HL-60/S4 treated with retinoic acid at 250 ng/mL for 4 days and 3 days (cell line): ENCODE measurements at regions not wholly inside any gene's neighbourhood (a gene's known extent, or its start where the extent isn't known, plus 50 kb on each side); places are given as distances from the start of the nearest gene placed in this dataset.

Experiments used
- in situ Hi-C: fragments of 300-500 bp; cut with MboI; formaldehyde crosslinking; loops from 2 replicates; pipeline ENCODE4 v1.7.0; 2022; ENCODE audit warnings: low sequenced_read_pairs

DNA sequence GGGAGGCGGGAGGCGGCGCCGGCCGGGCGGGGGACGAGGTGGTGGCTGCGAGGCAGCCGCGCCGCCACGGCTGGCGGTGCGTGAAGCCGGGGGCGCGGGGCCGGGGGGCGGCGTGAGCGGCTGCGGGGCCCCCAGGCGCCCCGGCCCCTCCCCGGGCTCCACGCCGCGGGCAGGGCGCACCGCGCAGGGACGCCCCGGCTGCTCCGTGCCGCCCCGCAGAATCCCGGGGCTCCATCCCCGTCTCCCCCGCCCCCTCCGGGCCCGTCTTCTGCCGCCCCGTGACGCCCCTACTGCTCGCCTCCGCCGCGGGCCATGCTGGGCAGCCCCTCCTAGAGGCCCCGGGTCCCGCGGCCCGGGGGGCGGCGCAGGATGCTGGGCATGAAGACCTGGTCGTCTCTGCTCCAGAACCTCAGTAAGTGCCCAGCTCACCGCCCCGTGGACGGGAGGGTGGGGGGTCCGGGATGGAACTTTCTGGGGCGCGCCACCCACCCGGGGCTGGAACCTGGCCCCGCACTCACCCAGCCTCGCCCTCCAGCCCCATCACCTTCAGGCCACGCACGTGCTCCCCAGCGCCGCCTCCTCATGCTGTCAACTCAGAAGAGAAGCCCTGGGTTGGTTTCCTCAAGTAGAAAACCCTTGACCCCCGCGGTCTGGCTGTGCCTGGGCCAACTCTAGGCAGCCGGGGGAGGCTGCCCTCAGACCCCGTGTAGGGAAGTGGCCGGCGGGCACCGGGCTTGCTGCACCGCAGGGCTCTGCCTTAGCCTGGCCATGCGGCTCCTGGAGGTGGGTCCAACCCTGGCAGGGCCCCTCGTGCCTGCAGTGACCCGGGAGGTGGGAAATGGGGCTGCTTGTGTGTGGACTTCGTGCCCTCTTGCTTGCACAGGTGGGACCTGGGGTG, 150.2 kb upstream of the GSE1 start:
- in situ Hi-C loops = no loop called here

DNA sequence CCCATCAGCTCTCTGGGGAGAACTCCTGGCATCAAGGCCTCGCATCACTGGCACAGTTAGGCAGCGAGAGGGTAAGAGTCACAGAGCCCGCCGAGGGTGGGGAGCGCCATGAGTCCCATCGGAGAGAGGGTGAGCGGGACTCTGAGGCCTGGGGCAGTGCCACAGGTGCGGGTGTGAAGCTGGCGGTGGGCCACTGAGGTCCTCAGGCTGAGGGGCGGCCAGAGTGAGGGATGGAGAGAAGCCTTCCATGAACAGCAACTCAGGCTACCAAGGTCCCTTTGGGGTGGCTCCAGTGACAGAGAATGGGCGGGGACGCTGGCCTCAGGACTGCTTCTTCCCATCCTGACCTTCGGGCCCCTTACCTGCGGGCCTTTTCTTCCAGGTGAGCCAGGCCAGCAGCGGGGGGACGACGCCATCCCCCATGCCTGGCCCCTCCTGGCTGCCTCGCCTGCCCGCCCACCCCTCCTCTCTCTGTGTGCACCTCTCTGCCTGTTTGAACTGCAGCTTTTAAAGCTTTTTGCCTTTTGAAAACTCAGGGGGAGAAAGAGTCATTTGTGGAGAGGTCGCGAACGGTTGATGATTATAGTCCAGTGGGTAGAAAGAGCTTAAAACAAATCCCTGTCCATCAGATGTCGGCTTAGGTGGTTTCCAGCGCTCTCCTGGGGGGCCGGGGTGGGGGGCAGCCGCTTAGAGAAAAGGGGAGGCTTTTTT, 149.3 kb upstream of the GSE1 start:
- in situ Hi-C loops = no loop called here

DNA sequence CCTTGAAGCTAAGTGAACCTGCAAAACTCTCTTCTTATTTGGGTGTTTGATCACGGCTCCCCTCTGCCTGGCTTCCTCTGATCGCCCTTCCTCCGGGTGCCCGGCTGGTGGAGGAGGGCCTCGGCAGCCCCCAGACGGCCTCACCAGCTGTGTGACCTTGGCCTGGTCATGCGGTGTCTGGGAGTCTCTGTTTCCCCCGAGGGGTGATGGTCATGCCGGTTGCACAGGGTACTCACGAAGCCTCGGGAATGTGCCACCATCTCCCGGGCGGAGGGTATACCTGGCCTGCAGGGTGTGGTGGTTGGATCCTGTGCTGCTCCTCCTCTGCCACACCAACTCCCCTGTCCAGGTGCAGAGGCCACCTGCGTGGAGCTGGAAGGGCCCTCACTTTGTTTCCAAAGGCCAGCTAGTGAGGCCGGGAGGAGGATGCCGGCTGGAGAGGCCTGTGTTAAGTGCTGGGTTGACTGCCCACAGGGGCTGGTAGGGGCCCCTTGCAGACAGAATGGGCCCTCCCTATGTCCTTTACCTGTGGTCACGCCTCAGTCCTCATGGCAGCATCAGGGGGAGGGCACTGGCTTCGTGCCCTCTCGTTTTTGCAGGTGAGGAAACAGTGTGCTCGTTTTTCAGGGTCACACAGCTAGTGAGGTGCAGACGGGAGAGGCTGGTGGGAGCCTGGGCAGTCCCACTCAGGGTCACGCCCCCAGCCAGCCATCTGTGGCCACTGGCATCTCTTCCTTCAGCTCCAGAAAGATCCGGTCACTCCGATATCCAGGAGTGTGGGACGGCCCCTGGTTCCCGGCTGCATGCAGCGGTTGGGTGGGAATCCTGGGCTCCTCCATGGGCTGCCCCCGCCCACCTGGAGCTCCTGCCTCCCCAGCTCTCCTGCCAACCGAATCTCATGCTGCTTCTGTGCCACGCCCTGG, 148.5 kb upstream of the GSE1 start:
- in situ Hi-C loops = no loop called here

DNA sequence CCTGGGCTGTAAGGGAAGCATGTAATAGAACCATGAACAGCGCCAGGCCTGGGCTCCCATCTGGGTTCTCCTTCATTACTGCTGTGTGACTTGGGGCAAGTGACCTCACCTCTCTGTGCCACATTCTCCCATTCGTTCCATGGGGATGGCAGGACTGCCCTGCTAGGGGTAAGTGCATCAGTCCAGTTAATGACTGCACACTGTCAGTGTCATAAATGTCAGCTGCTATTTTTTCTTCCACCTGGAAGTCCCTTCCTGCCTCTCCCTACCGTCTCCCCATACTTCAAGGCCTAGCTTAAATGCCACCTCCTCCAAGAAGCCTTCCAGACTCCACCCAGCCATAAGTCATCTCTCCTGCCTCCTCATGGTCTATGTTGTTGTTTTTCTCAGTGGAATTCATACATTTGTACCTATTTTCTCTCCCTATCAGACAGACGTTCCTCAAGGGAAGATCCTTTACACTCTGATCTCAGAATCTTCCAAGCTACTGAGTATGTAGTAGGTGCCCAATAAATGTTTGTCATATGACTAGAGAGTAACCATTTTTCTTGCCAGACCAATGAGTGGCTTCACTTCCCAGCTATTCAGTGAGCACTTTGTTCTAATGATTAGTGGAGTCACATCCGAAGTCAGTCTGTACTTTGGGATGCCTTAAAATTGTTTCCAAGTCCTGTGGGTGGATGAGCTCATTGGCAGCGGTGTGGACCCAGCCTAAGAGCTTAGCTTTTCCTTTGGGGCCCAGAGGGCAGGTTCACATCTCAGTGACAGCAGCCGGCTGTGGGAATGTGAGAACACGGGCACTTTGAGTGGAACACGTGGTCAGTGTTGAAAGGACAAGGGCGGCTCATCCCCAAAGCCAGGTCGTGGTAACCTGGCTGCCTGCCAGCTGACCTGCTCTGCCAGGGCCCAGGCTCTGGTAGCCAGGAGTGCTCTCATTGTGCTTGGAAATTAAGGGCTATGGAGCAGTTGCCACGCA, 147.5 kb upstream of the GSE1 start:
- in situ Hi-C loops = no loop called here

DNA sequence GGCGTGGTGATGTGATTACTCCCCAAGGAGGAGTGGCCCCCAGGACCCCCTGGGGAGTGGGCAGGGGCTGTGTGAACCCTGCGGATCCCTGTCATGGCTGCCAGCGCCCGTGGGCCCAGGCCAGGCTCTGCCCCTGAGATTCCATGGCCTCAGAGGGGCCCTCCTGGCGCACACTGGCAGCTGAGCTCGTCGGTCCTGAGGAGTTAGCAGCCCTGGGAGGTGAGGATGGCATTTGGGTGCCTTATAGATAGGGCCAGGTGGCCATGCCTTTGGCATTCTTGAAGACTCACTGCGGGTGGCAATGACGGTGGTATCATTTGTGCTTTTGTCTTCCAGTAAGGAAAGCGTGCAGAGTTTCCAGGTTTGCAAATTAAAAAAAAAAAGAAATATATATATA, 146.8 kb upstream of the GSE1 start:
- in situ Hi-C loops = no loop called here

DNA sequence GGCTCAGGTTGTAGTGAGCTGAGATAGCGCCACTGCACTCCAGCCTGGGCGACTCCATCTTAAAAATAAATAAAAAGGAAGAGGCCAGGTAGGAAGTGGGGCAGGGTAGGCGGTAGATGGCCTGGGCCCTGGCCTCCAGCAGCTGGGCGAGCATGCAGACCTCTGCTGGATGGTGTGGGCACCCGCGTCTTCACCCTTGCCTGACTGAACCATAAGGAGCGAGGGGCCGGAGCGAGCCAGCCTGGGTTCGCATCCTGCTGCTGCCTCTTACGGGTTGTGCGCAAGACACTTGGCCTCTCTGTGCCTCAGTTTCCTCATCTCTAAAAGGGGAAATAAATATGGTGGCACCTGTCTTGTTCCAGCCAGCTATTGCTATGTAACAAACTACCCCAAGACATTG, 146.1 kb upstream of the GSE1 start:
- in situ Hi-C loops = no loop called here

DNA sequence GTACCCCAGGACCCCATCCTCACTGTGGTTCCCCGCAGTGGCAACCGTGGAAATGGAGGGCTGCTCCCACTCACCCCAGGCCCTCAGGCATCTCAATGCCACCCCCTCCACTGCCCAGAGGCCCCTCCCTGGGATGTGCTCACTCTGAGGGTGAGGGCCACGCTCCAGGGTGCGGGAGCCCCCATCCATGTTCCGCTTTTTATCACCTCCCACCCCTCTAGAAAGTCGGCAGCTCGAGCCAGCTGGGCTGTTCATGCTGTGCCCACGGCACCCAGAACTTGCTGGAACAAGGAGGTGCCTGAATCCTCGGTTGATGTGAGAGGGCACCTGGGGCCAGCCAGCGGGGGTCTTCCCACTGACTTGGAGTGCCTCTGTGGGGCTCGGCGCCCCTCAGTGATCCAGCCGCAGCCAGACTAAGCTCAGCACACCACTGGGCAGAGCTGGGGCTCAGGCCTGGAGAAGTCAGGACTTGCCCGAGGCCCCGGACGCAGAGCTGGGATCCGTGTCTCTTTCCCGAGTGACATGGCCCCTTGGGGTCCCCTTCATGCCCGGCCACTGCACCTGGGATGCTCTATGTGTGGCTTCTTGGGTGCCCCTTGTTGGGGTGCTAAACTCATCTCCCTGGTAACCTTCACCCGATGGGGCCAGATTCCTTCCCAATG, 143.1 kb upstream of the GSE1 start:
- in situ Hi-C loops = no loop called here

DNA sequence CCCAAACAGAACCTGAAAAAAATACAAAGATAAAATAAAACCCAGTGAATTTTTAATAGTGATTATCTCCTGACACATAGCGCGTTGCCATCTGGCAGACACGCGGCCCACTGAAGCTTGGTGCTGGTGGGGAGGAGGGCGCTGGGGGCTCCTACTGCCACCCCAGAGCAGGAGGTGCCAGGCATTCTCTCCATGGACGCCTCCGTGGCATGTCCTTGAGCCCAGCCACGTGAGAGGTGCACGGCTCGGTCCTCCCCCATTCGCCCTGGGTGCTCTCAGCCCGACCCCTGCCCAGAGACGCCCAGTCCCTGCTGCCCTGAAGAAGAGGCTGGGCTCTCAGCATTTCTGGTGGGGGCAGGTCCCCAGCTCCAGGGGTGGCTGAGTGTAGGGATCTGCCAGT, 142.2 kb upstream of the GSE1 start:
- in situ Hi-C loops = no loop called here

DNA sequence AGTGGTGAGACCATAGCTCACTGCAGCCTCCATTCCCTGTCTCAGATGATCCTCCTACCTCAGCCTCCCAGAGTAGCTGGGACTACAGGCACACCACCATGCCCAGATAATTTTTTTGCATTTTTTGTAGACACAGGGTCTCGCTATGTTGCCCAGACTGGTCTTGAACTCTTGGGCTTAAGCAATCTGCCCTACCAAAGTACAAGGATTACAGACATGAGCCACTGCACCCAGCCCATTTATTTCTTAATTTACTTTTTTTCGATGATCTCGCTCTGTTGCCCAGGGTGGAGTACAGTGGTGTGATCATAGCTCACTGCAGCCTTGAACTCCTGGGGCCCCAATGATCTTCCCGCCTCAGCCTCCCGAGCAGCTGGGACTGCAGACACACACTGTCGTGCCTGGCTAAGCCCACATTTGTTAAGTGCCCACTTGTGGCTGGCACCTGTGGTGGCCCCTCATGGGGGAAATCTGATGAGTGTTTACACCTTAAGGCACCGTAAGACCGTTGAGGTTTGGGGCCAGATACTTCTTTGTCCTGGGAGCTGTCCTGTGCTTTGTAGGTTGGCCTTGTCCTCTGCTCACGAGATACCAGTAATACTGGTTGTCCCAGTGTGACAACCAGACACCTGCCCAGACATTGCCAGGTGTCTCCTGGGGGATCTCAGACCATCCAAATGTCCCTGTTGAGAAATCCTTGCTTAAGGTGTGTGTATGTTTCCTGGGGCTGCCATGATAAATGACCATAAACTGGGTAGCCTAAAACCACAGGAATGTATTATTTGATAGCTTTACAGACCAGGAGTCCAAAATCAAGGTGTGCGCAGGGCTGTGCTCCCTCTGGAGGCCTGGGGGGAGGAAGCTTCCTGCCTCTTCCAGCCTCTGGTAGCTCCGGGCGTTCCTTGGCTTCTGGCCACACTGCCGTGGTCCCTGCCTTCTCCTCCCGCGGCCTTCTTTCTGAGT, 141.4 kb upstream of the GSE1 start:
- in situ Hi-C loops = no loop called here

DNA sequence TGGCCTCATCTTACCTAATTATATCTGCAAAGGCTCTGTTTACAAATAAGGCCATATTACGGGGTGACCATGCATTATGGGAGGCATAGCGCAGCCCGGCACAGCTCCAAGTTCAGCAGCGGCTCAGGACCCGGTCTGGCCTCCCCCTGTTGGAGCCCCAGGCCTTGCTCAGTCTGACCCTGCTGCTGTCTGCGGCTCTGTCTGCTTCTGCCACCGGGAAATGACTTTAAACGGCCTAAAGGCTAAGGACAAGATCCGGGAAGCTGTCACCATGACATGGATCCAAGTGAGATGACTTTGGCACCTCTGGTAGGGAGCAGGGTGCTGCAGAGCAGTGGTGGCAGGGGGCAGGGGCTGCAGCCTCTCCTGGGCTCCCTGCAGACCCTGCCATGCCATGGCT, 140.6 kb upstream of the GSE1 start:
- in situ Hi-C loops = no loop called here

DNA sequence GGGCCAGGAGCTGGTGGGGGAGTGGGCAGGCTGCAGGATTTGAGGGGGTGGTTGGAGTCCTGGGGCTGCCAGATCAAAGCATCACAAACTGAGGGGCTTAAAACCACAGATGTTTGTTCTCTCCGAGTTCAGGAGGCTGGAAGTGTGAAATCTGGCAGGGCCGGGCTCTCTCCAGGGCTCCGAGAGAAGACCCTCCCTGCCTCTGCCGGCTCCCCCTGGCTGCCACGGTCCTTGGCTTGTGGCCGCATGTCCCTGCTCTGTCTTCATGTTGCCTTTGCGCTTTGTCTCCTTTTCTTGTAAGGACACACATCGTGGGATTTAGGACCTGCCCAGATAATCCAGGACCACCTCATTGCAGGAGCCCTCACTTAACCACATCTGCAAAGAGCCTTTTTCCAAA, 139.8 kb upstream of the GSE1 start:
- in situ Hi-C loops = no loop called here

DNA sequence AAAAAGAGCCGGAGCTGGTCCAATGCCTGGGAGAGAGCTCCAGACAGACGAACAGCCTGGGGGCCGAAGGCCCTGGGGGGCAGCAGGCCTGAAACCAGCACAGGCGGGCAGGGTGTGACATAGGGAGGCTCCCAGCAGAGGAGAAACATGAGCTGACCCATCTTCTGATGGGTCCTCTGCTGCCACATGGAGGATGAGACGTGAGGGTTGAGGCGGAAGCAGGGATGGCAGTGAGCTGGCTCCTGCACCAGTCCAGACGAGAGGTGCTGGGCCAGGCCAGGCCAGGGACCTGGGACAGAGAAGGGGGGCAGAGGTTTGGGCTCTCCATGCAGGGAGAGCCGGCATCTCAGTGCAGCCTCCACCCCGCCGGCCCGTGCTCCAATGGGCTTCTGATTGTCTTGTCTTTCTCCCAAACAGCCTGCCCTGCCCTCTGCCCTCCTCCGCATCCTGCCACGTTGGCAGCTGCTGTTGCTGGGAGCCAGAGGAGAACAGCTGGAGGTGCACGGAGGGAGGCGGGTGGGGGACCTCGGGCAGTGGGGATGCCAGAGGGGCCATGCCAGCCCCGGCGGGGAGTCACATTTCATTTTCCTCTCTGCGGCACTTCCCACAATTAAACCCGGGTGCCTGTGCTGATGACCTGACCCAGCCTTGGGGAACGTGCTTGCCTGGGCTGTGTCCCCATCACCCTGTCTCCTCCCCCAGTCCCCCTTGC, 139.1 kb upstream of the GSE1 start:
- in situ Hi-C loops = no loop called here

DNA sequence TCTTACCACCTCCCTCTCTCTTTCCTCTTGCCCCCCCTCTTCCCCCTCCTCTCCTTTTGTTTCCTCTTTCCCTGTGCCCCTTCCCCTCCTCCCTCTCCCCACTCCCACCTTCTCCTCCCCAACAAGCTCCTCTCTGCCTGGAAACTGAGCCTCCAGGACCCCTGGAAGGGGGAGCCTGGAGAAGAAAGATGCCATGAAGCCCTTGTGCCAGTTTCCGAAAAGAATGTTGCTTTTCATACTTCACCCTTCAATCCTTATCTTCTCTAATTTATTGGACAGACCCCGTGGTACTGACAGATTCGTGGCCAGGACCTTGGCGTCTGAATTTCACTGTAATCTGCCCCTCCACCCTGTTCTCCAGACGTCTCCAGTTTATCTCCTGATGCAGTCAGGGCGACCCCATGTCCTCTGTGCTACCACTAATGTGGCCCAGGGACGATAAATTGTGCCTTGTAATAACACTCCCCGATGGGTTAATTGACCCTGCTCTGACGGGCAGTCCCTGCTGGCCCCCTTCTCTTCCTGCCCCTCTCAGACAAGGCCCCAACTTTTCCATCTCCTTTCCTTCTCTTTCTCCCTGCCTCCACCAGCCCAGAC, 138.4 kb upstream of the GSE1 start:
- in situ Hi-C loops = no loop called here

DNA sequence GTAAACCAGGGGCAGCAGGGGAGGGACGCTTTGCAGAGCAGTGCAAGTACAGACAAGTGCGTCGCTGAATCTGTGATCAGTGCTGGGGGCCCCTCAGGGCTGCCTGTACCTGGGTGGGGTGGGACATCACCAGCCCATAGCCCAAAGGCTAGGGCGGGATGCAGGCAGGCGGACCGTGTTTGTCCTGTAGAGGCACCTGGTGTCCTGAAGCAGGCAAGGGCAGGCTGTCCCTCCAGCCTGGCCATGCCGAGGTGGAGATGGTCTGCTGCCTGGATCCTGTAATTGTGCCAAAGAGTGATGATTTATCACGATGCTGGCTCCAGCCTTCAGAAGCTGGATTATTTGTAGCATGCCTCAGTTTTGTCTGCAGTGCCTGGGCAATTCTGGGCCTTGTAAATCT, 137.9 kb upstream of the GSE1 start:
- in situ Hi-C loops = no loop called here

DNA sequence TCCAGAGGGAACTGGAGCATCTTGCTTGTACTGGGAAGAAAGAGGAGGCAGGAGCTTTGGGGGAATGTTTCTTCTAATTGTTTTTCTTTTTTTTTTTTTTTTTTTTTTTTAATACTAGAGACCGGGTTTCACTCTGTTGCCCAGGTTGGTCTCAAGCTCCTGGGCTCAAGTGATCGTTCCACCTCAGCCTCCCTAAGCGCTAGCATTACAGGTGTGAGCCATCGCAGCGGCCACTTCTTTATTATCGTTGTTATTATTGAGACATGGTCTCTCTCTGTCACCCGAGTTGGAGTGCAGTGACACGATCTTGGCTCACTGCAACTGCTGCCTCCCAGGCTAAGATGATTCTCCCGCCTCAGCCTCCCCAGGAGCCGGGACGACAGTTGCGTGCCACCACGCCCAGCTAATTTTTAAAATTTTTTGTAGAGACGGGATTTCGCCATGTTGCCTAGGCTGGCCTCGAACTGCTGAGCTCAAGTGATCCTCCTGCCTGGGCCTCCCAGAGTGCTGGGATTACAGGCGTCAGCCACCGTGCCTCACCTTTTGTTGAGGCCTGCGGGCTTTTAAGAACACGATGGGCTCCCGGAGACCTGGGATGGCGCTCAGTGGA, 137.3 kb upstream of the GSE1 start:
- in situ Hi-C loops = no loop called here

DNA sequence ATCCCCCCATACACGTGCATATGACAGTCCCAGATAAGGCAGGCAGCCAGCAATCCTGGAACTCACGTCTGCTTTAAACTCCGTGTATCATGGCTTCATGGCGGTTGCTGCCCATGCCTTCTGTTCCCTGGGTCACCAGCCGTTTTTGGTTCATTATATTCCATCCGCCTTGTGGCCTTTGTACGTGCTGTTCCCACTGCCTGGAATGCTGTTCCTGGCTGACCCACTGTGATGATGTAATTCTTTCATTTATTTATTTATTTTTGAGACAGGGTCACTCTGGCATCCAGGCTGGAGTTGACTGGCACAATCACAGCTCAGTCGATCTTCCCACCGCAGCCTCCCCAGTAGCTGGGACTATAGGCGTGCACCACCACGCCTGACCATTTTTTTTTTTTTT, 136.7 kb upstream of the GSE1 start:
- in situ Hi-C loops = no loop called here

DNA sequence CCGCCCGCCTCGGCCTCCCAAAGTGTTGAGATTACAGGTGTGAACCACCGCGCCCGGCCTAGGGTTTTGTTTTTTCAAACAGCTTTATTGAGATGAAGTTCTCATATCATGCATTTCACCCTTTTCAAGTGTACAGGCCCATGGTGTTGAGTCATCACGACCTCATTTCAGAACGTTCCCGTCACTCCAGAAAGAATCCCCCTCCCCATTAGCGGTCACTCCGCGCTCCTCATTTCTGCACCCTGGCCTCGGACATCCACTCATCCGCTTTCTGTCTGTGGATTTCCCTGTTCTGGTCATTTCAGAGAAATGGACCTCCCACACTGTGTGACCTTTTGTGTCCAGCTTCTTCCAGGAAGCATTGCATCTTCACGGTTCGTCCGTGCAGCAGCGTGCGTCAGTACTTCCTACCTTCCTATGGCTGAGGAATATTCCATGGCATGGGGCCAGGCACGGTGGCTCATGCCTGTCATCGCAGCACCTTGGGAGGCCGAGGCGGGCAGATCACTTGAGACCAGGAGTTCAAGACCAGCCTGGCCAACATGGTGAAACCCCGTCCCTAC, 135.2 kb upstream of the GSE1 start:
- in situ Hi-C loops = no loop called here
